GM18519 (cell line): ENCODE measurements at regions not wholly inside any gene's neighbourhood (a gene's known extent, or its start where the extent isn't known, plus 50 kb on each side); places are given as distances from the start of the nearest gene placed in this dataset.
"Not testable (repeated sequence)": the region's sequence is repeated elsewhere in the genome, so short reads cannot be mapped to it uniquely, and the experiment has no call there.

Experiments
- ATAC-seq: cut with Tn5 transposase; IDR thresholded peaks from one replicate; pipeline ENCODE4 v1.9.1; 2021; ENCODE audit warnings: mild to moderate bottlenecking, moderate library complexity; ENCODE audit not compliant: unreplicated experiment, low FRiP score

DNA sequence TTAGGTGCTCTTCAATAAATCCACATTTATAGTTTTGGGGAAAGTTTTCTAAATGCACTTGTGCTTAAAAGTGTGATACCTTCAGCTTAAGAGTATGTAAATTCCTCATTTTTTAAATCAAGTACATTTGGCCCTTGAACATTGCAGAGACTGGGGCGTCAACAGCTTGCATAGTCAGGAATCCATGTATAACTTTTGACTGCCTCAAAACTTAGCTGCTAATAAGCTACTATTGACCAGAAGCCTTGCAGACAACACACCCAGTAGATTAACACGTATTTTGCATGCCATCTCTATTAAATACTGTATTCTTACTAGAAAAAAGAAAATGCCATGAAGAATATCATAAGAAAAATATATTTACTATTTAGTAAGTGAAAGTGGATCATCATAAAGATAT, 1211.8 kb upstream of the ALCAM start:
- no peak for ATAC-seq

DNA sequence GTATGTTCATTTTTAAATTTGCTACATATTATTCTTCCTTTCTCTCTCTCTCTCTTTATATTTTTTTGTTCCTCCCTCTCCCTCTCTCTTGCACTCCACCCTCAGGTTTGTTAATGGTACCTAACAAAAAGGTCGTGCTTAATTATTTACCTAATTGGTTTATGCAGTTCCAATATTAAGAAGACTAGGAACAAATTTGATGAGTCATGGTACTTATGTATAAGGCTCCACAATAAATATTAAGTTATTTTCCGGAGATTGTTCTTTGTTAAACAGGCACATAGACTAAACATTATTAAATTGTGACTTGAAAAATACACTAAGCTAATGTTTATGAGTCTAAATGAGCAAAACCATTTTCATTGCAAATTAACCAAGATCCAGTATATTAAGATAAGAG, 1200.8 kb upstream of the ALCAM start:
- ATAC-seq, result no peak

DNA sequence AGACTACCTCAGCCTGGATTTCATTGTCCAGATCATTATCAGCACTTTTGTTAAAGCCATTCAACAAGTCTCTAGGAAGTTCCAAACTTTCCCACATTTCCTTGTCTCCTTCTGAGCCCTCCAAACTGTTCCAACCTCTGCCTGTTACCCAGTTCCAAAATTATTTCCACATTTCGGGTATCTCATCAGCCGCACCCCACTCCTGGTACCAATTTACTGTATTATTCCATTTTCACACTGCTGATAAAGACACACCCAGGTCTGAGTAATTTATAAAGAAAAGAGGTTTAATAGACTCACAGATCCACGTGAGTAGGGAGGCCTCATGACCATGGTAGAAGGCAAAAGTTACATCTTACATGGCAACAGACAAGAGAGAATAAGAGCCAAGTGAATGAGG, 1198.3 kb upstream of the ALCAM start:
- ATAC-seq, result no peak

DNA sequence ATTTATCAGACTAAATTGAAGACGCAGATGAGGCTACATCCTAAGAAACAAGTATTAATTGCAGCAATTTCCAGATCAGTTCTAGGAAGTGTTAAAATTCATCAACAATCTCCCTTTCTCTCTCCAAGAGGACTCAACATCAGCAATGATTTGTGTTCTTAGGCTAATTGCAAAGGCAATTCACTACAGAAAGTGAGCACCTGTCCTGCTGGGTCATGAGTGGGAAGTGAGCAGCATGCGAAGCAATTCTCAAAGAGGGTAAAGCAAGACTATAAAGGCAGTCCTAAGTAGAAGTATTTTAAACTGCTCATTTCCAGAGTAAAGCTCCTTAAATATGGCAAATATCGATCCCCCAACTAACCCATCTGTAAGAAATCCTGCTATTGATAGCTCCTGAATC, 1191.0 kb upstream of the ALCAM start:
- no peak for ATAC-seq

DNA sequence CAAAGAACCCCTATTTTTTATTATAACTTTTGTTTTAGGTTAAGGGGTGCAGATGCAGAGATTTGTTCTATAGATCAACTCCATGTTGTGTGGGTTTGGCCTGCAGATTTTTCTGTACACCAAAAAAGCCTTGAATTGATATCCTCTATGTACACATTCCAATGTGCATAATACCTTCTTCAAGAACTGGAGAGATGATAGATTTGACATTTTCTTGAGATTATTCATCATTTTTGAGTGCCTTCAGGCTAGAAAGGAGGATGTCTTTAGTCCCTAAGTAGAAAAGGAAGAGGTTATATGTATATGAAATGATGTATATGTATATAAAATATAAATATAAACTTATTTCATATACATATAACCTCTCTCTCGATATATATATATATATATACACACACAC, 1190.0 kb upstream of the ALCAM start:
- no peak for ATAC-seq

DNA sequence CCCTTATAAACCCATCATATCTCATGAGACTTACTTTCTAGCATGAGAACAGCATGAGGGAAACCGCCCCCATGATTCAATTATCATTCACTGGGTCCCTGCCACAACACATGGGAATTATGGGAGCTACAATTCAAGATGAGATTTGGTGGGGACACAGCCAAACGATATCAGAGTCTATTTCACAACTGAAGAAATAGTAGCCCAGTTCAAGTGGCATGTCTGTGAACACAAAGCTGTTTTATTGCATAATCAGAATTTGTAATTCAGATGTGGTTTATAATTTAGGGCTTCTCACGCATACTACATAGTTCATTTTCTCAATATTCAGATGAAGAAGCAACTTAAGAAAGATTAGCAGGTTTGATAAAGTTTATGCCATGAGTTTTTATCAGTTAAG, 1188.0 kb upstream of the ALCAM start:
- no peak for ATAC-seq

DNA sequence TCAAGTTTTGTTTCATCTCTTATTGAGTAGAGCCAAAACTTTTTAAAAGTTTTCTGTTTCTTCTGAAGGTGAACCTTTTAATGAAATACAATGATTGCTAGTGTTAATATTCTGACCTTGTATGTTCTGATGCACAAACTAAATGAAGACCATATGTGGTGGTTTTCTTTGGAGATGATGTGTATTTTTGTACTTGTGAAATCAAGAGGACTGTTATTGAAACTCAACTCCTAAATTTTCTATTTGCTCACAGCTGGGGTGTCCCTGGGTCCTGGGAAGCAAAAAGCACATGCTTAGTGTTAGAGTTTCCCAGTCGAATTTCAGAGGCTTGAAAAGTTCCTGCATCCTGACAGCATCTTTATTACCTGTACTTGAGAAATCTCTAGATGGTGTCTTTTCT, 1185.8 kb upstream of the ALCAM start:
- ATAC-seq, result no peak

DNA sequence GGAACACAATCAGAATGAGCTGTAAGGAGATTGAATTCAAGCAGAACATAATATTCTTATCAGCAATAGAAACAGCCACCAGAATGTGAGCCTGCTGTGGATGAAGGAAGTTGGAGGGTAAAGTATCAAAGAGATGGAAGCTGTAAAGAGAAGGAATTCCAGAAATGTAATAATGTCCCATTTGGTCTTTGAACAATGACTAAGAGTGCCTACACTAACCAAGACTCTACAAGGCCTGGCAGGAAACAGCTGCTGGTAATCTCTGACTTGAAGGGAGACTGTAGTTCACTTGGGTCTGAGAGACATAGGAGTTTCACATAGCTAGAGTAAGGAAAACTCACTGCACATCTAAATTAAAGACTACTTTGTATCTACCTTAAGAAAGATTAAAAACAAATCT, 1176.0 kb upstream of the ALCAM start:
- no peak for ATAC-seq

DNA sequence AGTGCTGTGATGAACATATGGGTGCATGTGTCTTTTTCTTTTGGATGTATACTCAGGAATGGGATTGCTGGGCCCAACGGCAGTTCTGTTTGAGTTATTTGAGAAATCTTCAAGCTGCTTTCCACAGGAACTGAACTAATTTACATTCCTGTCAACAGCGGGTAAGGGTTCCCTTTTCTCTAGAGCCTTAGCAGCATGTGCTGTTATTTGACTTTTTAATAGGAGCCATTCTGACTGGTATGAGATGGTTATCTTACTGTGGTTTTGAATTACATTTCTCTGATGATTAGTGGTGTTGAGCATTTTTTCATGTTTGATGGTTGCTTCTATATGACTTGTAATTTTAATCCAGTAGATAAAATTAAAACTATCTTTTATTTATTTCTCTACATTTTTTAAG, 1168.6 kb upstream of the ALCAM start:
- ATAC-seq, result no peak

DNA sequence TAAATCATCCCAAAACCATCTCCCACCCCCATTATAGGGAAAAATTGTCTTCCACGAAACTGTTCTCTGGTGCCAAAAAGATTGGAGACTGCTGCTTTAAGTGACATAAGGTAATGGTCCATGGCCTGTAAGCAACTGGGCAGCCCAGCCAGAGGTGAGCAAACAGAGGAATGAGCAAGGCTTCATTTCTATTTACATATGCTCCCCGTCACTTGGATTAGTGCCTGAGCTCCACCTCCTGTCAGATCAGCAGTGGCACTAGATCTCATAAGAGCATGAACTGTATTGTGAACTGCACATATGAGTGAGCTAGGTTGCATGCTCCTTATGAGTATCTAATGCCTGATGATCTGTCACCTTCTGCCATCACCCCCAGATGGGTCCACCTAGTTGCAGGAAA, 1159.8 kb upstream of the ALCAM start:
- ATAC-seq, result no peak

DNA sequence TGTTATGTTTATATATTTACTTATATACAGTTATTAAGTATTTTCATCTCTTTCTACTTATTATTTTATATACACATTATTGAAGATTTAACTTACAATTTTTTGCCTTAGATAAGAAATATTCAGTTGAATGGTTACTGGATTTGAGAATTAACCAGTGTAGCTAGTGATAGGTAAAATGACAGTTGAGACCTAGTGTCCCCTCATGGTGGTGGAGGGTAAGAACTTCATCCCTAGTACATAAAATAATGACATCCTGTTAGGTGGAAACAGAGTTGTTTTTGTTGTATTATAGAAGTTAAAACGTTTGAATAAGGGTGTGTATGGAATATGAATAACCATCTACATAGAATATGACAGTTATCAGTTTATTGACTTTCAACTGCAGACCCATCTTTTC, 1152.4 kb upstream of the ALCAM start:
- ATAC-seq, result no peak

DNA sequence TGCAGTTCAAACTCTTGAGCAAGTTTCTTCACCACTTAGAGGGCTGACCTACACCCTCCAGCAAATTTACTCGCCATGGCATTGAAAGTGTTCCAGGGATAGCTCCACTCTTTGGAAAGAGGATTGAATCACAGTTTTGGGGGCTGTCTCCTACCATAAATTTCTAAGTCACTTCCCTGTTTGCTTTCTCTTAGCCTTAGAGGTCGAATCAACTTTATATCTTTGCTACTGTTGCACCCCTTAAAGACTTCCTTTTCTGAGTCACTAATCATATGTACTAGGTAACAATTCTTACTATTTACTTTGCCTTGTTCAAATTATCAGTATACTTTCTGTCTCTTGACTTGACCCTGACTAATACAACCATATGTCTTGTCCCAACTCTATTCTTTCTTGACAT, 1151.8 kb upstream of the ALCAM start:
- ATAC-seq, result no peak

DNA sequence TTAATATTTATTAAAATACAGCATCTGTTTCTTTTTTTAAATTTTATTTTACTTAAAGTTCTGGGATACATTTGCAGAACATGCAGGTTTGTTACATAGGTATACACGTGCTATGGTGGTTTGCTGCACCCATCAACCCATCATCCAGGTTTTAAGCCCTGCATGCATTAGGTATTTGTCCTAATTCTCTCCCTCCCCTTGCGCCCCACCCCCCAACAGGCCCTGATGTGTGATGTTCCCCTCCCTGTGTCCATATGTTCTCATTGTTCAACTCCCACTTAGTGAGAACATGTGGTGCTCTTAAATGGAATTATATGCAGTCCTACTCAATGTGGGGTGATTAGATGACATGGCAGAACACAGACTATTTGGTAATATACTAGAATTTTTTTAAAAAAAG, 1147.7 kb upstream of the ALCAM start:
- not testable (repeated sequence) for ATAC-seq

DNA sequence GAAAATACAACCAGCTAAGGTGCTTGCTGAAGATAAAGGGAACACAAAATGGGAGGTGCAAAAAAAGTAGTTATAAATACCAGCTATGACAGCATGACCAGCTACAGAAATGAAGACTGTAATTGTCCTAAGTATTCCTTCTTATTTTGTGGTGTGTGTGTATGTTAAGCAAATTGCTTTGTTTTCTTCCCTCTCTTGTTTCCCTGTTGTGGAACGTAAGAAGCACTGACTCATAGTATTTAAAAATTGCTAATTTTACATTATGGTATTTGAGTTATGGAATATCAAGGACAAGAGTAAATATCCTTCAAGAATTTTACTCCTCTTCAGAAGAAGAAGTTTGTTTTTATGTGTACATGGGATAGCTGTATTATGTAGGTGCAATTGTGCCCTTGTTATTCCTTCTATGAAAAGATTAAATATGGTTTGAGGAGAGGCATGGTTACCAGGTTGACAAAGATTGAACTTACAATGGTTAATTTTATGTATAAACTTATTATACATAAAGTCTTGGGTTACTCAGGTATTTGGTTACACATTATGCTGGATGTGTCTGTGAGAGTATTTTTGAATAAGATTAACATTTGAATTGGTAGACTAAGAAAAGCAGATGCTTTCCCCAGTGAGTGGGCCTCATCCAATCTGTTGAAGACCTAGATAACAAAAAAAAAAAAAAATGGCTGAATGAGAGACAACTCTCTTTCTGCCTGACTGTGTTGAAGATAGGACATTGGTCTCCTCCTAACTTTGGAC, 1132.1 kb upstream of the ALCAM start:
- ATAC-seq, result no peak

DNA sequence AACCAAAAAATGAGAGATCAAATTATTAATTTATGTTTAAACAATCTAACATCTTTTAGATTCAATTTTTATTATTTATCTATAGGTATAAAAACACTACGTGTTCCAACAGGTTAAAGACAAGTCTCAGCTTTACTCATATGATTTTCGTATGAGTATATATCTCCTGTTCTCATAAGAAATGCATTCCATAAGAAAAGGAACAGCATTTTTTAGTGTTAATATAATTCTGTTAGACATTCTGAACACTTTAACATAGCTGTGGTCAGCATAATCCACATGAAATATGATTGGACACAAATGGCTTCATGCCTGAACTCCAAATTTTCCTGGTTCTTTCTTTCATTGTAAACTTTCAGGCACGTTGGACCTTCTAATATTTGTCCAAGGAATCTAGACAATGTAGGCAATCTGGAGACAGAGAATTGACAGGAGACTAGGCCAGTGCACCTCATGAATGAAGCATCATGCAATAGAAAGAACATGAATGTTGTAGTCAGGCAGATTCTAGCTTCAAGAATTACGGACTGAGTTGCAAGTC, 1122.0 kb upstream of the ALCAM start:
- no peak for ATAC-seq

DNA sequence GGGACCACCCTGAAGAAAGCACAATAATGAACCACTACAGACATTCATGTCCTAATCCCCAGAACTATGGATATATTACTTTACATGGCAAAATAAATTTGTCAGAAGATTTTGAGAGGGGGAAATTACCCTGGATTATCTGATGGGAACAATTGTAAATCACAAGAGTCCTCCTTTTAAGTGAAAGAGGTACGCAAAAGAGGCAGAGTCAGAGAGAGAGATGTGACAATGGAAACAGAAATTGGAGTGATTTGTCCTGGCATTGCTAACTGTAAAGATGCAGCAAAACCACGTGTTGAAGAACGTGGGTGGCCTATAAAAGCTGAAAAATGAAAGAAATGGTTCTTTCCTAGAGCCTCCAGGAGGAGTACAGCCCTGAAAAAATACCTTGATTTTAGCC, 1121.4 kb upstream of the ALCAM start:
- no peak for ATAC-seq

DNA sequence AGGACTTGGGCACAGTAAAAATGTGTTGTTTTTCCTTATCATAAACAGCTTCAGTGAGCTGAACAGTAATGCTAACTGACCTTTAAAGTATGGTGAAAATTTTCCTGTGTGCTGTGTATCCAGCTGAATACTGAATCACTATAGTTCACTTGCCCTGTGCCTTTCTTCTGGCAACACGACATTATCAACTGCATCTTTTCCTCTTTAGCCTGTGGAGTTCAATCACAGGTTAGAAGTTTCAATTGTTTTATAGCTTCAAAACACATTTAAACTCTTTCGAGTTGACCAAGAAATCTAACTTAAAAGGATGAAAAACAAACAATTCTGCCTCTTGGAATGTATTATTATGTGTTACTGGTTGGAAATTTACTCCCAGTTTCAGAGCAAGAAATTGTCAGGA, 1120.7 kb upstream of the ALCAM start:
- no peak for ATAC-seq

DNA sequence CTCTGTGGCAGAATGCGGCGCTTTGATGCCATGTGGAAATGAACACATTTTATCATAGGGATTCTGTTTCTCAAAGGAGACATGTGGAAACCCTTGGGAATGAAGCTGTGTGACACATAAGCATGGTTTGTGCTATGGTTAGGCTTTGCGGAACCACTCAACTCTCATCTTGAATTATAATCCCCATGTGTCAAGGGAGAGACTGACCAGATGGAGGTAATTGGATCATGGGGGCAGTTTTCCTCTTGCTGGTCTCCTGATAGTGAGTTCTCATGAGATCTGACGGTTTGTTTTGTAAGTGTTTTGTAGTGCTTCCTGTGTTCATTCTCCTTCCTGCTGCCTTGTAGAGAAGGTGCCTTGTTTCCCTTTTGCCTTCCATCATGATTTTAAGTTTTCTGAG, 1109.2 kb upstream of the ALCAM start:
- ATAC-seq, result no peak

DNA sequence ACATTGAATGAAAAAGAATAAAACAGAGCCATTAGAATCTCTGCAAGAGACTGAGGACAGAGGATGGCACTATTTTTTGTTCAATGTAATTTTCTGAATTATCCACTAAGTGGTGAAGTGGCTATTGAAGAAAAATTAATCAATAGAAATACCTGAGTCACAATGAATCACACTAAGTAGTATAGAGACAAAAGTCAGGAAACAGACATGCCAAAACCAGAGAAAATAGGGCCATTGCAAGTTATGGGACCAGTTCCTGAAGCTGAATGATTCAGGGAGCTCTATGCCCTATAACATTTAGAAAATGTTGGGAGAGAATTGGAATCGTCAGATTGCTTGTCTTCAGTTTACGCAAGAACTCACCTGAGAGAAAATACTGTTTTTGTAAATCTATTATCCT, 1103.2 kb upstream of the ALCAM start:
- ATAC-seq, result no peak

DNA sequence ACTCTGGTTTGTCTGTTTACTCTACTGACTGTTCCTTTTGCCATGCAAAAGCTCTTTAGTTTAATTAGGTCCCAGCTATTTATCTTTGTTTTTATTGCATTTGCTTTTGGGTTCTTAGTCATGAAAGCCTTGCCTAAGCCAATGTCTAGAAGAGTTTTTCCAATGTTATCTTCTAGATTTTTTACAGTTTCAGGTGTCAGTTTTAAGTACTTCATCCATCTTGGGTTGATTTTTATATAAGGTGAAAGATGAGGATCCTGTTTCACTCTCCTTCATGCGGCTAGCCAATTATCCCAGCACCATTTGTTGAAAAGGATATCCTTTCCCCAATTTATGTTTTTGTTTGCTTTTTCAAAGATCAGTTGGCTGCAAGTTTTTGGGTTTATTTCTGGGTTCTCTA, 1100.5 kb upstream of the ALCAM start:
- not testable (repeated sequence) for ATAC-seq

DNA sequence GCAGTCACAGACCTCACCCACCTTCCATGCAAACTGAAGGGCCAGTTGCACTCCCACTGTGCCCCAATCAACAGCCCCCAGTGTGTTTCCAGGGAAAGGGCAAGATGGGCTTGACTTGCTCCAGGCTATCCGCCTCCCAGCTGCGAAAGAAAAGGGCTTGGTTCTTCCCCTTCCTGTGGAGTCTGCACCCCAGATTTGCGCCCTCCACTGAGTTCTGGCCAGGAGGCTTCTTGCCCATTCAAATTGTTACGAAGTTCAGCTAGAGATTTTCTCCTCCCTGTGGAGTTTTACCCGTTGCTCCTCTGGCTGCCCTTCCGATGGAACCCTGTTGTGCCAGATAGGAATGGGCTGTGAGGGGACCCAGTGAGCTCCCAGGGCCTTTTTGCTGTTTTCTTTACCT, 1096.9 kb upstream of the ALCAM start:
- no peak for ATAC-seq

DNA sequence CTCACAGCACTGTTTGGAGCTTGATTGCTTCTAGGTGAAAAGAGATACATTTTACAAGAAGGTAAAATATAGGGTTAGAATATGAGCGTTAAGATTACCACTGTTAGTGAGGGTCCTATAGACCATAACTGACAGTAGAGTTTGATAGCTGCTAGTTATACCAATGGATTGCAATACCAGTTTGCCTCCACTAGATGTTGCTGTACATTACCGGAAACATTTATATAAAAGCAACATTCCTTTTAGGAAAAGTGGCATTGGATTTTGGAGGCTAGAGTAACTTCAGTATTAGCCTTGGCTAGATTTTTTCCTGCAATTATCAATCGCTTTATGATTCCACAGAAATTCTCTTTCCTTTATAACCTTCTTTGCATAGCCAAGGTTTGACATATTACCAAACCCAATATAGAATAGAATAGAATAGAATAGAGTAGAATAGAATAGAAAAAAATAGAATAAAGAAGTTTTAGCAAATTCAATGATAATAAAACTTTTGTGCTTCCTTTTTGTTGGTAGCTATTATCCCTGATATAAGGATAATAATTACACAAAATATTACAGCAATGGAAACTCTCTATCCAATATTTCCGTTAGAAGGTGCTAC, 1093.6 kb upstream of the ALCAM start:
- ATAC-seq, result peak; percentile 67
